ENCODE measurements at regions not wholly inside any gene's neighbourhood (a gene's known extent, or its start where the extent isn't known, plus 50 kb on each side); places are given as distances from the start of the nearest gene placed in this dataset.

- Histone ChIP-seq H3K27ac (ENCODE audit: low read length) (no peak overlapping the region), H3K4me1 (ENCODE audit: control insufficient read depth, insufficient read depth, low read length) (no peaks in the 10 kb centered on the region), H3K4me3 (ENCODE audit: low read depth in 2 of 2, low read length in 2 of 2) (no peak overlapping the region), H3K9me3 (ENCODE audit: control insufficient read depth, insufficient read depth, low read depth, low read length) (no peaks in the 10 kb centered on the region), H3K27me3 (ENCODE audit: control insufficient read depth, insufficient read depth, low read length) (peaks cover 18% of the 10 kb centered on the region), H3K36me3 (ENCODE audit: control insufficient read depth, insufficient read depth, low read length) (no peaks in the 10 kb centered on the region)
- ChIA-PET POLR2A (no interaction called here), CTCF (no interaction called here)
- no peak for ATAC-seq
- intact Hi-C loops (cut with micrococcal nuclease; ENCODE audit: unreplicated experiment), result no loop called here
- DNase-seq (ENCODE audit: low read depth, low spot score), result no peak
- in situ Hi-C loops (cut with HindIII; ENCODE audit: low pct_unique_long_range_greater_than_20kb, low sequenced_read_pairs), result no loop called here
- no TSS peak for BruUV-seq (replicated peaks)
- TF ChIP-seq TCF7L2 (IDR thresholded peaks at IDR 0.05; ENCODE audit: low read depth, low read length), result no peak
These were observed 96.1 kb upstream of the UQCRFS1 start for GRCh38 chr19:29308977-29309590.

- no peak for TF ChIP-seq REST (IDR thresholded peaks at IDR 0.05; ENCODE audit: insufficient read depth in 1 of 2, low read depth in 2 of 2, low read length in 1 of 2)
- no peak for TF ChIP-seq SIN3A (IDR thresholded peaks at IDR 0.05; ENCODE audit: borderline replicate concordance, insufficient read depth, low read depth, low read length)
- no peak for TF ChIP-seq CTCF (IDR thresholded peaks at IDR 0.05)
- no peak for TF ChIP-seq POLR2AphosphoS5 (IDR thresholded peaks at IDR 0.05; ENCODE audit: low read depth, low read length)
- TF ChIP-seq TCF7L2 (IDR thresholded peaks at IDR 0.05; ENCODE audit: low read depth, low read length), result no peak
- no peak overlapping the region for H3K27ac ChIP-seq (ENCODE audit: low read length)
- H3K36me3 ChIP-seq (ENCODE audit: control insufficient read depth, insufficient read depth, low read length), result no peaks in the 10 kb centered on the region
- intact Hi-C loops (cut with micrococcal nuclease; ENCODE audit: unreplicated experiment), result no loop called here
- no peaks in the 10 kb centered on the region for H3K9me3 ChIP-seq (ENCODE audit: control insufficient read depth, insufficient read depth, low read depth, low read length)
- H3K27me3 ChIP-seq (ENCODE audit: control insufficient read depth, insufficient read depth, low read length), result peaks cover 18% of the 10 kb centered on the region
- DNase-seq (ENCODE audit: low read depth, low spot score) (no peak), ATAC-seq (no peak)
- BruUV-seq (replicated peaks), result no TSS peak
- in situ Hi-C loops (cut with HindIII; ENCODE audit: low pct_unique_long_range_greater_than_20kb, low sequenced_read_pairs), result no loop called here
- ChIA-PET CTCF (no interaction called here), POLR2A (no interaction called here)
- no peak overlapping the region for H3K4me3 ChIP-seq (ENCODE audit: low read depth in 2 of 2, low read length in 2 of 2)
- H3K4me1 ChIP-seq (ENCODE audit: control insufficient read depth, insufficient read depth, low read length), result no peaks in the 10 kb centered on the region
These were observed 96.7 kb upstream of the UQCRFS1 start for GRCh38 chr19:29309637-29310036.

- Histone ChIP-seq H3K27ac (ENCODE audit: low read length) (no peak overlapping the region), H3K36me3 (ENCODE audit: control insufficient read depth, insufficient read depth, low read length) (no peaks in the 10 kb centered on the region), H3K4me3 (ENCODE audit: low read depth in 2 of 2, low read length in 2 of 2) (no peak overlapping the region), H3K27me3 (ENCODE audit: control insufficient read depth, insufficient read depth, low read length) (peaks cover 12% of the 10 kb centered on the region), H3K9me3 (ENCODE audit: control insufficient read depth, insufficient read depth, low read depth, low read length) (no peaks in the 10 kb centered on the region), H3K4me1 (ENCODE audit: control insufficient read depth, insufficient read depth, low read length) (no peaks in the 10 kb centered on the region)
- TF ChIP-seq SIN3A (IDR thresholded peaks at IDR 0.05; ENCODE audit: borderline replicate concordance, insufficient read depth, low read depth, low read length) (no peak), TCF7L2 (IDR thresholded peaks at IDR 0.05; ENCODE audit: low read depth, low read length) (no peak)
- ChIA-PET POLR2A (interaction anchor here (0.6 kb wide), 1 partner anchor 290 kb away, joined by 10 read pairs; no protein-coding TSS in a partner anchor), CTCF (interaction anchor here (0.6 kb wide), 1 partner anchor 667 kb away, joined by 3 read pairs; no protein-coding TSS in a partner anchor)
- no TSS peak for BruUV-seq (replicated peaks)
- in situ Hi-C loops (cut with HindIII; ENCODE audit: low pct_unique_long_range_greater_than_20kb, low sequenced_read_pairs), result no loop called here
- intact Hi-C loops (cut with micrococcal nuclease; ENCODE audit: unreplicated experiment), result no loop called here
- DNase-seq (ENCODE audit: low read depth, low spot score) (no peak), ATAC-seq (no peak)
These were observed 98.3 kb upstream of the UQCRFS1 start for GRCh38 chr19:29311191-29311790.
